Gastrocnemius medialis (tissue), 4 donors: ENCODE measurements at regions not wholly inside any gene's neighbourhood (a gene's known extent, or its start where the extent isn't known, plus 50 kb on each side); places are given as distances from the start of the nearest gene placed in this dataset.

Experiments
- CTCF ChIP-seq, 5 experiments: fragments of 450-650 bp in 3 of 5; fragments of 200-600 bp in 2 of 5; sonication (generic) in 2 of 5; IDR thresholded peaks in 4 of 5; conservative IDR thresholded peaks in 1 of 5; 1 replicate in 4 of 5; 2 replicates in 1 of 5; pipeline ENCODE4 v1.5.1; 2016 to 2019; ENCODE audit warnings: antibody characterized with exemption in 5 of 5, mild to moderate bottlenecking in 3 of 5, moderate library complexity in 3 of 5
- POLR2A ChIP-seq, 2 donors: fragments of 450-650 bp; IDR thresholded peaks; one replicate each; pipeline ENCODE4 v1.6.1; 2017; ENCODE audit warnings: antibody characterized with exemption in 2 of 2, mild to moderate bottlenecking in 2 of 2, moderate library complexity in 2 of 2

DNA sequence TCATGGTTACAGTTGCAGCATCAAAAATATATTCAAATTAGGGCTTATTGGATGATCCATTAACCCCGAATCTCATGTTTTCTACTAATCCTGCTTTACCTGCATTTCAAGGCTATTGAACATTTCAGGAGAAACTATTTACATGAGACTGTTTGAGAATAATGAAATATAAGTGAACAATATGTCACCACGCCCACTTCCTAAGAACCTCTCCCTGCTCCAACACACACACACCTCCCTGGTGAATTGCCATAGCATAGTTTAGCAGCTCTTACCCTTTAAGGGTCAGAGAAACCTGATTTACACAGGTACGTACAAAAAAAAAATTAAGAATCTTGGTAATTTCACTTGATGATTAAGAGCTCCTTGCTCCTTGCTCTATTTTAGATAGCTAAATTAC is 113.4 kb downstream of the ANXA5 start:
- TF ChIP-seq CTCF (IDR thresholded peaks at IDR 0.05 in 4 of 5, conservative IDR thresholded peaks at IDR 0.05 in 1 of 5), result no peak
- no peak for TF ChIP-seq POLR2A (IDR thresholded peaks at IDR 0.05)
